NOMO-1 treated with dmso at 0.1 percent for 144 hours (cell line): ENCODE measurements at regions not wholly inside any gene's neighbourhood (a gene's known extent, or its start where the extent isn't known, plus 50 kb on each side); places are given as distances from the start of the nearest gene placed in this dataset.

Experiments used
- DNase-seq: peaks from one replicate; lab custom pipeline; 2025; ENCODE audit not compliant: unreplicated experiment; lab: John Stamatoyannopoulos, UW

- DNase-seq, result no peak
Observed at GRCh38 chr16:61596655-61597054, 439.6 kb downstream of the CDH8 start.

- DNase-seq, result no peak
Observed at GRCh38 chr16:61595605-61596004, 440.6 kb downstream of the CDH8 start.

- no peak for DNase-seq
Observed at GRCh38 chr16:61590577-61590976, 445.7 kb downstream of the CDH8 start.

GRCh38 chr16:61587526-61587925 is 448.7 kb downstream of the CDH8 start:
- DNase-seq, result no peak

GRCh38 chr16:61581417-61582046 is 454.7 kb downstream of the CDH8 start:
- DNase-seq, result no peak

- no peak for DNase-seq
Observed at GRCh38 chr16:61580579-61580978, 455.7 kb downstream of the CDH8 start.

GRCh38 chr16:61579195-61579594 is 457.0 kb downstream of the CDH8 start:
- no peak for DNase-seq

GRCh38 chr16:61576476-61576875 is 459.8 kb downstream of the CDH8 start:
- DNase-seq, result no peak

- no peak for DNase-seq
Observed at GRCh38 chr16:61575617-61576016, 460.6 kb downstream of the CDH8 start.

GRCh38 chr16:61569028-61569427 is 467.2 kb downstream of the CDH8 start:
- DNase-seq, result no peak

- no peak for DNase-seq
Observed at GRCh38 chr16:61564716-61565115, 471.5 kb downstream of the CDH8 start.

GRCh38 chr16:61555718-61556441 is 480.4 kb downstream of the CDH8 start:
- no peak for DNase-seq

- DNase-seq, result no peak
Observed at GRCh38 chr16:61549327-61549726, 486.9 kb downstream of the CDH8 start.

- no peak for DNase-seq
Observed at GRCh38 chr16:61547626-61548025, 488.6 kb downstream of the CDH8 start.

- no peak for DNase-seq
Observed at GRCh38 chr16:61544165-61544564, 492.1 kb downstream of the CDH8 start.

GRCh38 chr16:61540216-61540615 is 496.0 kb downstream of the CDH8 start:
- no peak for DNase-seq

GRCh38 chr16:61530697-61531096 is 505.5 kb downstream of the CDH8 start:
- DNase-seq, result no peak

- no peak for DNase-seq
Observed at GRCh38 chr16:61500851-61501250, 535.4 kb downstream of the CDH8 start.

GRCh38 chr16:61480250-61480649 is 556.0 kb downstream of the CDH8 start:
- no peak for DNase-seq

- no peak for DNase-seq
Observed at GRCh38 chr16:61471737-61472136, 564.5 kb downstream of the CDH8 start.

- DNase-seq, result no peak
Observed at GRCh38 chr16:61471023-61471422, 565.2 kb downstream of the CDH8 start.

- DNase-seq, result no peak
Observed at GRCh38 chr16:61465285-61465684, 571.0 kb downstream of the CDH8 start.

- no peak for DNase-seq
Observed at GRCh38 chr16:61460020-61460419, 576.2 kb downstream of the CDH8 start.
